ENCODE measurements at regions not wholly inside any gene's neighbourhood (a gene's known extent, or its start where the extent isn't known, plus 50 kb on each side); places are given as distances from the start of the nearest gene placed in this dataset.

DNA sequence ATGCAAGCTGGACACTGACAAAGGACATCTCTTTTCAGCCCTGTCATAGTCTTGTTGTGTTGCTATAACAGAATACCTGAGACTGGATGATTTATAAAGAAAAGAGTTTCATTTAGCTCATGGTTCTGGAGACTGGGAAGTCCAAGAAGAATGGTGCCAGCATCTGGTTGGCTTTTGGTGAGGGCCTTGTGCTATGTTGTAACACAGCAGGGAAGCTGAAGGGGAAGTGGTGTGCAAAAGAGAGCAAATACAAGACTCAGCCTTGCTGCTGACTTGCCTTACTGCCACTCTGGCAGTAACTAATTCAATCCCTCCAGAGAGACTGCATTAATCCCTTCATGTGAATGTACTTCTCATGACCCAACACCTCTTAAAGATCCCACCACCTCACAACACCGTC lies 356.3 kb upstream of the PROK2 start:
- no peak for ATAC-seq
- no peak for DNase-seq

DNA sequence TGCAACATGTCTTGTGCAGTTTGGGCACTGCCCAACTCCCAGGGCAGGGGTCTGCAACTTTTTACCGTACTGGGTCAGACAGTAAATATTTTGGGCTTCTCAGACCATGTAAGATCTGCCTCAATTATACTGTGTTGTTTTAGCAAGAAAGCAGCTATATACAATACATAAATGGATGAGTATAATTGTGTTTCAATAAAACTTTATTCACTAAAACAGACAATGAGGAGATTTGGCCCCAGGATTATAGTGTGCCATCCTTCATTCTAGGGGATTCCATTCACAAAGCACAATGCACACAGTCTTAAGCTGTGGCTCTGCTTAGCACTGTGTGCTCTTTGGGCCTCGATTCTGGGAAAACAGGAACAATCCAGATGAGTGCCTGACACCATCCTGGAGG lies 354.4 kb upstream of the PROK2 start:
- no peak for DNase-seq
- no peak for ATAC-seq

DNA sequence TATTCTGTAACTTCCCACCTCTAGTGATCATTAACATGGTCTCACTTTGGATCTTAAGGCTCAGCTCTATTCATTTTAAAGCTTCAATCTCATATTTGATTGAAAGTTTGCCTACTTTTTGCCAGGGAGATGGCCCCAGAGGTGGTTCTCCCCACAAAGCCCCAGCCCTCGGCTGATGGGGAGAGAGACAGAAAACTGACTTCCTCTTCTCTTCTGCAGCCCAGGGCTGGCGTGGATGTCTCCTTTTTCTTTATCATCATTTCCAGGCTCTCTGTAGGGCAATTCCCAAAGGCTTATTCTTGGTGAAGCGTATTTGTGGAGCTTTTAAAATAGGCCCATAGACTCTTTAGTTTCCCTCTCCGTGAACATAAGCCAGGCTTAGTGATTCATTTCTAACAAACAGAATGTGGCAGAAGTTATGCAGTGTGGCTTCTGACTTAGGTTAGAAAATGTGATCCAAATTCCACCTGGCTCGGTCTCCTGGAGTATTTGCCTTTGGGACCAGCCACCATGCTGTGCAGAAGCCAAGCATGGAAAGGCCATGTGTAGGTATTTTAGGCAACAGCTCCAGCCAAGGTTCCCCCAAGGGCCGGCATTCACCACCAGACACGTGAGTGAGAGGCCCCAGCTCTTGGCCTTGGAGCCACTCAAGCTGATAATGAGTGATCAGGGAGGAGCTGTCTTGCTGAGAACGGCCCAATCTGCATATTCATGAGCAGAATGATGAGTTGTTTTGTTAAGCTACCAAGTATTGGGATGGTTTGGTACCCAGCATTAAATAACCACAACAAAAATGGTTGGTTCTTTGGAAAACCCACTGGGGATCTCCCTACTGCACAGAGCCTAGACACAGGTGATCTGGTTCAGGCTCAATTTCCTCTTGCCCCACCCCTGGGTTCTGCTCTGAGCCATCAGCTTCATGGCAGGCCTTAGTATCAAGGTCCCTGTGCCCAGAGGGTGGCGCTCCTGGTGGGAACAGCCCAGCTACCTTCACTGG lies 353.2 kb upstream of the PROK2 start:
- ATAC-seq (peak; percentile 87), DNase-seq (peak; percentile 47)

DNA sequence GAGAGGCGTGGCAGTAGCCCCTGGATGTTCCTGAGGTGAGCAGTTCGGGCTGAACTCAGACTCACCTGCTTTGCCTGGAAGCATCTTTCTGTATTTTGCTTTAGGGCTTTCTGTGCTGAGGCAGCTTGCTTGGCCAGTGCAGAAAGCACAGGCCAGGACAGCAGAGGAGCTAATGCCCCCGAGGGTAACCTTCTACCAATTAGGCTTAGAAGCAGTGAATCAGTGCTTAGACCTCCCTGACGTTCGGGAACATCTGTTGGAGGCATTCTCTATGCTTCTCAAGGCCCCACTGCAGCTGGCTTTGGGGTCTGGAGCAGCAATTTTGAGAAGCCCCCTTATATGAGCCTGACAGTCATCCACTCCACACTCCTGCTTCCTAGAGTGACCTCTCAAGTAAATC lies 350.7 kb upstream of the PROK2 start:
- no peak for DNase-seq
- ATAC-seq = no peak

DNA sequence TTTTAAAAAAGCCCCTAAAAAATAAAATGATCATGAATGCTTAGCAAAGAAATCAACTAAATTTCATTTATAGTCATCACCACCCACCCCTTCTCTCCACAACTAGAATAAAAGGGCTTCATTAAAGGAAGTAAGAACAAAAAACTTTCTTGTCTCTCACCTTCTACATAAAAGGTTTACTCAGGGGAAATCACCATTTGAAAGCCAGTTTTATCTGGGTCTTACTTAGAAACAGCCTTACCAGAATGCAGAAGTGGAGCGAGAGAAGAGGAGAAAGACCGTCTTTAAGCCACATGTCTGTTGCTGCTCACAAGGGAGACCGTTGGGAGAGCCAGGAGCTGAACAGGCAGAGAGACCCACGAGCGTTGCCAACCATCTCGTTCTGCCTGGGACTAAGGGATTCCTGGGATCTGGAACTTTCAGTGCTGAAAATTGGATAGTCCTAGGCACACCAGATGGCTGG lies 350.1 kb upstream of the PROK2 start:
- peak; percentile 52 for ATAC-seq

GRCh38 chr3:72133329-72134011 lies 348.5 kb upstream of the PROK2 start:
- DNase-seq (no peak), ATAC-seq (no peak)

More for the DNA sequence above, 350.1 kb upstream of the PROK2 start:
- DNase-seq = peak; percentile 9

- ATAC-seq = no peak
- no peak for DNase-seq
Measured at GRCh38 chr3:72131899-72132298, 347.0 kb upstream of the PROK2 start.

- ATAC-seq (no peak), DNase-seq (no peak)
Measured at GRCh38 chr3:72130565-72130964, 345.6 kb upstream of the PROK2 start.

DNA sequence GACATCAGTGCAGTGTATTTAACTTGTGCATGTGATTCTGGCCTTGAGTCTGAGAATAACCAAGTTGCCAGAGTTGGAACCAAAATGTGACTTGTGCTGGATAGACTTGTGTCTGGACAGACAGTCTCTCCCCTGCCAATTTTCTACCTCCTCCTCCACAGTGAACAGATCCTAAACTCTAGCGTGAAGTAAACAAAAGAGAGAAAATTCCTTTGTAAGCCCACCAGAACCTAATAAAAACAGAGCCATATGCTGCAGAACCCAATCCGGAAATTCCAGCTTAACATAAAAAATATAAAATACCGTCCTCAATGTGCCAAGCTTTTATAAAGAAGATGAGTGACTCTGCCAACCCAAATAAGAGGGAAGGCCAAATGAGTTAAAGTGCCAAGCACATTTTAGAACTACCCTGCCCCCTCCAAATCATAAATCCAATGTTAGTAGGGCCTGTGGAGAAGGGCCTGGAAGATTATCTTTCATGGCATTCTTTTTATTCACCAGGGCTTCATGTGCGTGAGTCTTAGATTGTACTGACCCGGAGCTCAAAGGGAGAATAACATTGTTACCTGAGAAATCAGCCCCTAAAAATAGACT lies 344.6 kb upstream of the PROK2 start:
- DNase-seq (no peak), ATAC-seq (no peak)

GRCh38 chr3:72128921-72129320 lies 344.0 kb upstream of the PROK2 start:
- DNase-seq (no peak), ATAC-seq (no peak)

GRCh38 chr3:72127844-72128243 lies 342.9 kb upstream of the PROK2 start:
- DNase-seq (no peak), ATAC-seq (peak; percentile 43)

DNA sequence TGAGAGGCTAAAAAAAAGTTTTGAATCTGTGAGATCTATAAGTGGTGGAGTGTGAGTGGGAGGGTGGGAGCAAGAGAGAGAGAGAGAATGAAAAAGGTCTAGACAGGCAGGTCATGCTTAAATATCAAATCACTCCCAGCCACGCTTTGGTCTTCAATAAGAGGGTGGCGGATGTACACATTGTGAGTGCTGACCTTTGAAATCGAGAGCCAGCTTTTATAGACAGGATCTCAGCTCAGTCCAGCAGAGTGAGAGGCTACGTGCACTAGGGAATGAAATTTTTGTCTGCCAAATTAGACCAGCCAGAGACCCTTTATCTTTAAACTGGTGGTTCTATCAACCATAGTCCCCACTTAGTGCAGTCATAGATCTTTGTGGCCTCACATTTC lies 342.3 kb upstream of the PROK2 start:
- ATAC-seq (no peak), DNase-seq (no peak)

DNA sequence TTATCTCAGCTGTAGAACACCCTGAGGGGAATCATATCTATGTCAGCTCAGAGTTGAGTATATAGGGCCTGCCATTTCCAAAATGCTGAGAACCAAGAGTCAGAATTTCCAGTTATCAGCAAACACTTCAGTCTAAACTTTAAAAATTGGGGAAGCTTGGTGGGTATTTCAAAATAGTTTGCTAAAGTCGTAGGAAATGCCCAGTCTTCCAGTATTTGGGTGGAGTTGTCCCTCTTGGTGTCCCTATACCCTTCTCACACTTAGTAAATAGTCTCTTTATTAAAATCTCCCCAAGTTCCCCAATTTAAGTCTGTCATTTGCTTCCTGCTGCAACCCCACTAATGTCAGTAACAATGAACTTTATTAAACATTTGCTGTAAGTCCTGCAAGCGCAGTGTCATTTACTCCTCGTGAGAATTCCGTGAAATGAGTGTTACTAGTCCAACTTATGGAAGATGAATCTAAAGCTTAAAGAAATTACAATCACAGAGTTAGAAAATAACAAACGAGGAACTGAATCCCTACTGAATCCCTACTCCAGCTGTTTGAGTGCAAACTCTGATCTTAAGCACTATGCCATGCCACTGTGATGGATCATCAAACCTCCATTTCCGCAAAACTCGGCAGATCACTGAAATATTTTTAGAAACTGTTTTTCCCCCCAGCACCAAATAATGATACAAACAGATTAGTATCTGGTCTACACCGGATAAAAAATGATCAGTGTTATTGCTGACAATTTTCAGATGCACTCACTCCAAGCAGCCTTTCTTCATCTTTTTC lies 341.7 kb upstream of the PROK2 start:
- ATAC-seq (no peak), DNase-seq (no peak)

DNA sequence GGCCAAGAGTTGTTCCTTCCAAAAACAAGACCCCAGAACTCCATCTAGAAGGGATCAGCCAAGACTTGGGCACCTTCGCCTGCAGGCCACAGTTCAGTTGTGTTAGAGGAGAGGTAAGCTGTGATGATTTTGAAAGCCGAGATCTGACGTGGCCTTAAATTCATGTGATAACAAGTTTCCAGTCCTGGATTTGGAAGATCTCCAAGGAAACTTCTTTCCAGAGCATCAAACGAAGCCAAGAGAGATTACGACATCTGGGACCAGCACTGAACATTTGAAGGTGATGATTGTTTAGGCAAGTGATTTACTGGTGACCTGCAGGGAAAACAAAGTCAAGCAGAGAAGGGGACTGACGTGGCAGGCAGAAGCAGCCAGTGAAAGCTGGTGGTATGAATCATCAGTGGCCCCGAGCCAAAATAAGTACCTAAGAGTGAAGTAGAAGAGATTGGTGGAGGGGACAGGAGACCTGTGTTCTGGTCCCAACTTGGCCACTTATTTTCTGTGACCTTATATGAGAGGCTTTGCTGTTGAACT lies 339.0 kb upstream of the PROK2 start:
- DNase-seq (no peak), ATAC-seq (no peak)

GRCh38 chr3:72120806-72121778 lies 336.1 kb upstream of the PROK2 start:
- DNase-seq = no peak
- no peak for ATAC-seq

DNA sequence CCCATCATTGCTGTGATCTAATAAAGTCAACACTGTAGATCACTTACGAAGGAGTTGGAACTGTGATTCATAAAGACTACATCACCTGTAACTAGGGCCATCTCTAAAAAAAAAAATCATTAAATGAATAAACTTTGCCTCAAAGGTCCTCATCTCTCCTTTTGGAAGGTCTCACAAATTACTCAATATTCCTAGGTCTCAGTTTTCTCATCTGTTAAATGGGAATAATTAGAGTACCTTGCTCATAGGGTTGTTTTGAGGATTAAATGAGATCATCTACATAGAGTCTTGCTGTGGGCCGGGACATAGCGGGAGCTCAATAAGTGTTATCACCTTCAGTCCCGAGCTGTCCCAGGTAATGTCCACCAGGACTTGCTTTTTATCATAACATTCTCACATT lies 335.1 kb upstream of the PROK2 start:
- no peak for ATAC-seq

GRCh38 chr3:72118628-72119027 lies 333.7 kb upstream of the PROK2 start:
- ATAC-seq (no peak), DNase-seq (no peak)

More for the DNA sequence above, 335.1 kb upstream of the PROK2 start:
- DNase-seq = no peak

DNA sequence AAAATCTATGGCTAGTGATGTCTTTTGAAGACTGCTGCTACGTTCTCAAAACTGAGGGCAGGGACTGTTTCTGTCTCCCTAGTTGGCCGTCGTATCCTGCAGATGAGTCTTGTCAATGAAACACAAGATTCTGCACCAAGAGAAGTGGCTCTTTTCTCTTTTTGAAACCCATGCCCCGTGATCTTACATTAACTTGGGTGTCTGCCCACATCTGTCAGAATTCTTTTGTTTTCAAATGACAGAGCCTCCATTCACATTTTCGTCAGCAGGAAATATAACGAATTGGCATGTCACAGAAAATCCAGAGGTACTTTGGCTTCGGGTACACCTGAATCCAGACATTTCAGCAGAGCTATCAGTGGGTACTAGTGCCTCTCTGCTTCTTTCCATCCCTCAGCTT lies 331.3 kb upstream of the PROK2 start:
- no peak for ATAC-seq
- no peak for DNase-seq

- no peak for DNase-seq
- no peak for ATAC-seq
Measured at GRCh38 chr3:72115307-72115706, 330.4 kb upstream of the PROK2 start.

GRCh38 chr3:72114773-72115172 lies 329.8 kb upstream of the PROK2 start:
- no peak for ATAC-seq

DNA sequence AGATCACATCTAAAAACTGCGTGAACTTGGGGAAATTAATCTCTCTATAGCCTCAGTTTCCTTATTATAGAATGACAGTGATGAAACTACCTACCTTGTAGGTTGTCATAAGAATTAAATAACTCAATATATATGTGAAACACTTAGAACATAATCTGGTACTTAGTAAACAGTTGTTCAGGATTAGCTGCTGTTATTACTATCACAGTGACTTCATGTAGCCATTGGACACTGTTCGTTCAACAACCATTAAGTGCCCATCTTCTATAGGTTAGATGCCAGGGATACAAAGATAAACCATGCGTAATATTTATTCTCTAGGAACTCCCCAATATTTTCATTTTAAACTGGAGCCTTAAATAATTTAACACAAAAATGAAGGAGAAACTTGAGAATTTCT lies 329.0 kb upstream of the PROK2 start:
- DNase-seq (no peak), ATAC-seq (no peak)

More at GRCh38 chr3:72114773-72115172, 329.8 kb upstream of the PROK2 start:
- DNase-seq = no peak
